SU-DHL-6 (cell line): ENCODE measurements at regions not wholly inside any gene's neighbourhood (a gene's known extent, or its start where the extent isn't known, plus 50 kb on each side); places are given as distances from the start of the nearest gene placed in this dataset.

ENCODE experiments used
- H2AFZ ChIP-seq: fragments of 200-600 bp; sonication (generic); 2 replicates; pipeline ENCODE4 v1.6.1; 2014; ENCODE audit warnings: low read depth, mild to moderate bottlenecking, moderate library complexity, mixed read lengths, antibody characterized with exemption, low read length; ENCODE audit not compliant: severe bottlenecking
- H3F3A ChIP-seq: fragments of 200-600 bp; shearing (Covaris generic); 2 replicates; pipeline ENCODE4 v1.6.0; 2016; ENCODE audit warnings: antibody characterized with exemption, mild to moderate bottlenecking; ENCODE audit not compliant: insufficient read depth
- H3K27ac ChIP-seq: fragments of 200-600 bp; sonication (generic); 2 replicates; pipeline ENCODE4 v1.5.1; 2016; ENCODE audit warnings: low read depth, mild to moderate bottlenecking, low read length, moderate library complexity, mixed read lengths
- H3K27me3 ChIP-seq: fragments of 200-600 bp; sonication (generic), shearing (Covaris generic); 2 replicates; pipeline ENCODE4 v1.6.0; 2014; ENCODE audit warnings: mild to moderate bottlenecking, low read length
- H3K36me3 ChIP-seq: fragments of 200-600 bp; sonication (generic); 2 replicates; pipeline ENCODE4 v1.6.1; 2014; ENCODE audit warnings: mild to moderate bottlenecking, low read length, mixed read lengths
- H3K4me2 ChIP-seq: fragments of 300-600, 200-600 bp; shearing (Covaris generic), sonication (generic); 2 replicates; pipeline ENCODE4 v1.6.0; 2014; ENCODE audit warnings: low read length, low read depth, mild to moderate bottlenecking; ENCODE audit not compliant: poor library complexity, severe bottlenecking
- H3K4me3 ChIP-seq: fragments of 200-600 bp; sonication (generic); 2 replicates; pipeline ENCODE4 v1.5.1; 2014; ENCODE audit warnings: antibody characterized with exemption, low read length, mild to moderate bottlenecking, mixed read lengths; ENCODE audit not compliant: insufficient read depth, poor library complexity, severe bottlenecking
- H3K79me2 ChIP-seq: fragments of 200-600 bp; sonication (generic); 2 replicates; pipeline ENCODE4 v1.6.1; 2014; ENCODE audit warnings: mild to moderate bottlenecking, low read length, moderate library complexity; ENCODE audit not compliant: insufficient read depth
- H3K9ac ChIP-seq: fragments of 200-600 bp; sonication (generic); 2 replicates; pipeline ENCODE4 v1.7.0; 2014; ENCODE audit warnings: mild to moderate bottlenecking, low read length
- H3K9me2 ChIP-seq: fragments of 200-600 bp; sonication (generic); replicated peaks from 2 replicates; pipeline ENCODE4 v1.6.1; 2014; ENCODE audit warnings: low read length; ENCODE audit not compliant: insufficient read depth
- H3K9me3 ChIP-seq: fragments of 200-600 bp; sonication (generic); 2 replicates; pipeline ENCODE4 v1.6.1; 2014; ENCODE audit warnings: low read length, mixed read lengths; ENCODE audit not compliant: insufficient read depth
- H4K20me1 ChIP-seq: fragments of 200-600 bp; sonication (generic); 2 replicates; pipeline ENCODE4 v1.6.1; 2014; ENCODE audit warnings: low read depth, mild to moderate bottlenecking, antibody characterized with exemption, low read length, moderate library complexity, mixed read lengths
- EZH2phosphoT487 ChIP-seq: fragments of 200-600 bp; sonication (generic), shearing (Covaris generic); conservative IDR thresholded peaks from 2 replicates; pipeline ENCODE4 v1.6.1; 2018; ENCODE audit warnings: mild to moderate bottlenecking, antibody characterized with exemption, low read length, moderate library complexity, mixed read lengths
- TF ChIP-seq, protein P1 (sequence below): fragments of 200-600 bp; sonication (generic); IDR thresholded peaks from one replicate; pipeline ENCODE4 v1.5.1; 2017; ENCODE audit warnings: antibody characterized with exemption, mild to moderate bottlenecking, low read length, moderate library complexity; ENCODE audit not compliant: insufficient read depth, poor library complexity, severe bottlenecking

DNA sequence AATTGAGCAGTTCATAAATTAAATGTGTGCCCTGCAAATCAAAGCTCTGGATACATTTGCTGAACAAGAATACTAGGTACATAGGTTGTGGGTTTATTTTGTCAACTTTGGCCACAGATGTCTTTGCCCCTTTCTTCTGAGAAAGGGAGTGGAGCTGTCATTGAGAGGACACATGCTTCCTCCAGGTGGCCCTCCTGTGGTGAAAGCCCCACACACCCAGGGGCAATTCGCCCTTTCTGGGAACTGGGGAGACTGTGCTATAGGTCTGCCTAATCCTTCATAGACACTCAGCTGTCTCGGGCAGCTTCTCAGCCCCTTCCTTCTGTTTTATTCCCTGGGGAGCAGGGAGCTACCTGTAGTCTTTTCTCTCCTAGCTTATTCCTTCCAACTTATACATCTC, 605.7 kb upstream of the DPP6 start:
- Histone ChIP-seq H2AFZ (no peak overlapping the region), H3K79me2 (no peaks in the 10 kb centered on the region), H3K4me2 (no peak overlapping the region), H3K9me3 (no peaks in the 10 kb centered on the region), H4K20me1 (no peaks in the 10 kb centered on the region), H3K27ac (no peak overlapping the region), H3K9me2 (no peaks in the 10 kb centered on the region), H3K27me3 (no peaks in the 10 kb centered on the region), H3F3A (no peaks in the 10 kb centered on the region), H3K9ac (no peak overlapping the region), H3K36me3 (no peaks in the 10 kb centered on the region), H3K4me3 (no peak overlapping the region)
- TF ChIP-seq, protein P1, sequence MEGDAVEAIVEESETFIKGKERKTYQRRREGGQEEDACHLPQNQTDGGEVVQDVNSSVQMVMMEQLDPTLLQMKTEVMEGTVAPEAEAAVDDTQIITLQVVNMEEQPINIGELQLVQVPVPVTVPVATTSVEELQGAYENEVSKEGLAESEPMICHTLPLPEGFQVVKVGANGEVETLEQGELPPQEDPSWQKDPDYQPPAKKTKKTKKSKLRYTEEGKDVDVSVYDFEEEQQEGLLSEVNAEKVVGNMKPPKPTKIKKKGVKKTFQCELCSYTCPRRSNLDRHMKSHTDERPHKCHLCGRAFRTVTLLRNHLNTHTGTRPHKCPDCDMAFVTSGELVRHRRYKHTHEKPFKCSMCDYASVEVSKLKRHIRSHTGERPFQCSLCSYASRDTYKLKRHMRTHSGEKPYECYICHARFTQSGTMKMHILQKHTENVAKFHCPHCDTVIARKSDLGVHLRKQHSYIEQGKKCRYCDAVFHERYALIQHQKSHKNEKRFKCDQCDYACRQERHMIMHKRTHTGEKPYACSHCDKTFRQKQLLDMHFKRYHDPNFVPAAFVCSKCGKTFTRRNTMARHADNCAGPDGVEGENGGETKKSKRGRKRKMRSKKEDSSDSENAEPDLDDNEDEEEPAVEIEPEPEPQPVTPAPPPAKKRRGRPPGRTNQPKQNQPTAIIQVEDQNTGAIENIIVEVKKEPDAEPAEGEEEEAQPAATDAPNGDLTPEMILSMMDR, result no peak
- TF ChIP-seq EZH2phosphoT487, result no peak

DNA sequence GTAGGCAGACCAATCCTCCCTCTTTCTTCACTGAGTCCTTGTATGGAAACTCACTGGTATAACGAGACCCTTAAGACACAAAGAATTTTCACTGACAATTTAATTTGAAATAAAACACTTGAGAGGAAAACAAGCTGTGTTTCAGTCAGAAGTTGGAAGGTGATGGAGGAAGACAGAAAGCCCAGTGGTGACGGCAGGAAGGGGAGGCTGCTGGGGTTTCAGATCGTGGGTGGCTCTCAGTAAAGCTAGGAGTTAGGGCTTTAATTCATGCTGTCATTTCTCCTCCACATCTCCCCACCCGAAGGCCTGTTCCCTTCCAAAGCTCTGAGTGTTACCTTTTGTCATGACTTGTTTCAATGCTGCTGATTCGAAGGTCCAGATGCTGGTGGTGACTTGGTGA, 605.2 kb upstream of the DPP6 start:
- no peaks in the 10 kb centered on the region for H3K79me2 ChIP-seq
- no peaks in the 10 kb centered on the region for H4K20me1 ChIP-seq
- TF ChIP-seq, protein P1, result no peak
- no peak for TF ChIP-seq EZH2phosphoT487
- H3K9ac ChIP-seq, result no peak overlapping the region
- no peak overlapping the region for H3K4me2 ChIP-seq
- no peak overlapping the region for H3K27ac ChIP-seq
- no peaks in the 10 kb centered on the region for H3K27me3 ChIP-seq
- no peaks in the 10 kb centered on the region for H3K9me2 ChIP-seq
- no peaks in the 10 kb centered on the region for H3K9me3 ChIP-seq
- H3F3A ChIP-seq, result no peaks in the 10 kb centered on the region
- no peaks in the 10 kb centered on the region for H3K36me3 ChIP-seq
- no peak overlapping the region for H2AFZ ChIP-seq
- H3K4me3 ChIP-seq, result no peak overlapping the region

GRCh38 chr7:153452661-153453060, 599.5 kb upstream of the DPP6 start:
- no peak overlapping the region for H3K27ac ChIP-seq
- H3K9ac ChIP-seq, result no peak overlapping the region
- TF ChIP-seq, protein P1, result no peak
- no peak for TF ChIP-seq EZH2phosphoT487
- no peaks in the 10 kb centered on the region for H3F3A ChIP-seq
- H4K20me1 ChIP-seq, result no peaks in the 10 kb centered on the region
- H3K36me3 ChIP-seq, result no peaks in the 10 kb centered on the region
- no peak overlapping the region for H3K4me3 ChIP-seq
- H3K79me2 ChIP-seq, result no peaks in the 10 kb centered on the region
- no peak overlapping the region for H3K4me2 ChIP-seq
- no peak overlapping the region for H2AFZ ChIP-seq
- no peaks in the 10 kb centered on the region for H3K27me3 ChIP-seq
- H3K9me3 ChIP-seq, result no peaks in the 10 kb centered on the region
- no peaks in the 10 kb centered on the region for H3K9me2 ChIP-seq
